ENCODE measurements at regions not wholly inside any gene's neighbourhood (a gene's known extent, or its start where the extent isn't known, plus 50 kb on each side); places are given as distances from the start of the nearest gene placed in this dataset.

DNA sequence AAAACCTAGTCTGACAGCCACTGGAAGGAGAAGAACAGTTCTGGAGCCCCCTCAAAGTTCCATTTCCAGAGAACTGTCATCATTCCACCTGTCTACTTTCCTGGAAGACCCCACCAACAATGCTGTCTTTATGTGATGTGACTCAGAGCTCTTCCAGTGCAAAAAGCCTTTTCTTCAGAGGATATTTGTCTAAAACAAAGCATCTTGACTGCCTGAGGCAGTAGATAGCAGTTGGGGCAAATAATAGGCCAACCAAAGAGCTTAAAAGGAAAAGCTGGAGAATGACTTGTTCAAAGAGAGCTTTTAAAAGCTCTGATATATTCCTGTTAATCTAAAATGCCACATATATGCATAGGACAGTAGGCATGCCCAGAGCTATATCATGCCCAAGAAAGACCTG is 62.6 kb downstream of the MIS18A start:
- no peak for ATAC-seq
- H3K27ac Mint-ChIP-seq: no peak overlapping the region
- DNase-seq (ENCODE audit: low spot score in 2 of 2): no peak
- H3K36me3 Mint-ChIP-seq: peaks cover 12 to 22% of the 10 kb centered on the region in 2 donors
- peaks cover 7 to 8% of the 10 kb centered on the region in 2 donors for H3K9me3 Mint-ChIP-seq

GRCh38 chr21:32215306-32215685 is 63.6 kb downstream of the MIS18A start:
- DNase-seq (ENCODE audit: low spot score in 2 of 2) (no peak), ATAC-seq (no peak)
- no peaks in the 10 kb centered on the region for H3K9me3 Mint-ChIP-seq
- no peak overlapping the region for H3K27ac Mint-ChIP-seq
- peaks cover 4 to 12% of the 10 kb centered on the region in 2 donors for H3K36me3 Mint-ChIP-seq

GRCh38 chr21:32214654-32215305 is 64.1 kb downstream of the MIS18A start:
- DNase-seq (ENCODE audit: low spot score in 2 of 2) (no peak), ATAC-seq (no peak)
- no peak overlapping the region for H3K27ac Mint-ChIP-seq
- H3K36me3 Mint-ChIP-seq: peaks cover 0 to 7% of the 10 kb centered on the region in 2 donors
- H3K9me3 Mint-ChIP-seq: no peaks in the 10 kb centered on the region

DNA sequence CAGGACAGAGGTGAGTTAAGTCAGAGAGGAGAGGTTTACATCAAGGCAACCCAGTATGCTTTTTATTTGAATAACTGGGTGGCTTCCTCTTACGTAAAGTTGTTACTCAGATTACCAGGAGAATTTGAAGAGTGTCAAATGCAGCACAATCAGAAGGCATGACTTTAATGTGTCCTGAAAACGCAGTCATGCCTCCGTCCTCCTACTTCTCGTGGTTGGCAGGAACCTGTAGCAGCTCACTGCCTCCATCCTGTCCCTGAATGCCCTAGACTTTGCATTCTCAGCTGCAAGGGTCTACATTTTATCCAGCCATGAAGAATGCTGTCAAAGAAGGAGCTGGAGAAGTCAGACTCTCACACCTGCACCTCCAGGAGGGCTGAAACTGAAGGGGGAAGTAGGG is 66.7 kb downstream of the MIS18A start:
- DNase-seq (ENCODE audit: low spot score in 2 of 2) (no peak), ATAC-seq (no peak)
- Mint-ChIP-seq H3K36me3 (peaks cover 0 to 2% of the 10 kb centered on the region in 2 donors), H3K9me3 (no peaks in the 10 kb centered on the region), H3K27ac (no peak overlapping the region)

GRCh38 chr21:32211306-32211705 is 67.5 kb downstream of the MIS18A start:
- DNase-seq (ENCODE audit: low spot score in 2 of 2) (no peak), ATAC-seq (no peak)
- no peak overlapping the region for H3K27ac Mint-ChIP-seq
- no peaks in the 10 kb centered on the region for H3K36me3 Mint-ChIP-seq
- H3K9me3 Mint-ChIP-seq: no peaks in the 10 kb centered on the region

GRCh38 chr21:32209580-32209979 is 69.3 kb downstream of the MIS18A start:
- Mint-ChIP-seq H3K9me3 (no peaks in the 10 kb centered on the region), H3K36me3 (no peaks in the 10 kb centered on the region), H3K27ac (no peak overlapping the region)
- ATAC-seq (peak in 1 of 2 donors; percentile 58), DNase-seq (ENCODE audit: low spot score in 2 of 2) (no peak)

GRCh38 chr21:32207406-32207716 is 71.5 kb downstream of the MIS18A start:
- no peak for ATAC-seq

GRCh38 chr21:32206631-32207405 is 72.0 kb downstream of the MIS18A start:
- ATAC-seq (no peak), DNase-seq (ENCODE audit: low spot score in 2 of 2) (no peak)
- Mint-ChIP-seq H3K27ac (no peak overlapping the region), H3K9me3 (no peaks in the 10 kb centered on the region), H3K36me3 (no peaks in the 10 kb centered on the region)

More at GRCh38 chr21:32207406-32207716, 71.5 kb downstream of the MIS18A start:
- DNase-seq (ENCODE audit: low spot score in 2 of 2): no peak
- Mint-ChIP-seq H3K27ac (no peak overlapping the region), H3K36me3 (no peaks in the 10 kb centered on the region), H3K9me3 (no peaks in the 10 kb centered on the region)

DNA sequence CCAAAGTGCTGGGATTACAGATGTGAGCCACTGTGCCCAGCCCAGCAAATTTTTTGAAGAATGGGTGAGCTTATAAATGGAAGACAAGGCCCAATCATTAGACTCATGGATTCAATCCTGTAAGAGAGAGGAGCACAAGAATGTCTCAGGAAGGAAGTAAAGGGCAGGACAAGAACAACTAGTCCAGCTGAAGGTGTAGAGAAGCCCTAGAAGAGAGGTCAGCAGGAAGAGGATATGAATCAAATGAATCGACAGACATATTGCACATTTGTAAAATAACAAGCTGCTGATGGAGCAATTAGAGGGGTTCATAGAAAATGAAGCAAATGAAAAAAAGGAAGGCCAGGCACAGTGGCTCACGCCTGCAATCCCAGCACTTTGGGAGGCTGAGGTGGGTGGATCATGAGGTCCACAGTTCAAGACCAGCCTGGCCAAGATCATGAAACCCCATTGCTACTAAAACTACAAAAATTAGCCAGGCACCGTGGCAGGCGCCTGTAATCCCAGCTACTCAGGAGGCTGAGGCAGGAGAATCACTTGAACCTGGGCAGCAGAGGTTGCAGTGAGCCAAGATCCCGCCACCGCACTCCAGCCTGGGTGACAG is 74.9 kb downstream of the MIS18A start:
- H3K36me3 Mint-ChIP-seq: no peaks in the 10 kb centered on the region
- no peak for ATAC-seq

GRCh38 chr21:32200029-32200428 is 78.8 kb downstream of the MIS18A start:
- H3K9me3 Mint-ChIP-seq: no peaks in the 10 kb centered on the region
- H3K27ac Mint-ChIP-seq: no peak overlapping the region
- ATAC-seq (no peak), DNase-seq (ENCODE audit: low spot score in 2 of 2) (no peak)
- H3K36me3 Mint-ChIP-seq: no peaks in the 10 kb centered on the region

More for the DNA sequence above, 74.9 kb downstream of the MIS18A start:
- Mint-ChIP-seq H3K9me3 (no peaks in the 10 kb centered on the region), H3K27ac (no peak overlapping the region)
- DNase-seq (ENCODE audit: low spot score in 2 of 2): no peak

DNA sequence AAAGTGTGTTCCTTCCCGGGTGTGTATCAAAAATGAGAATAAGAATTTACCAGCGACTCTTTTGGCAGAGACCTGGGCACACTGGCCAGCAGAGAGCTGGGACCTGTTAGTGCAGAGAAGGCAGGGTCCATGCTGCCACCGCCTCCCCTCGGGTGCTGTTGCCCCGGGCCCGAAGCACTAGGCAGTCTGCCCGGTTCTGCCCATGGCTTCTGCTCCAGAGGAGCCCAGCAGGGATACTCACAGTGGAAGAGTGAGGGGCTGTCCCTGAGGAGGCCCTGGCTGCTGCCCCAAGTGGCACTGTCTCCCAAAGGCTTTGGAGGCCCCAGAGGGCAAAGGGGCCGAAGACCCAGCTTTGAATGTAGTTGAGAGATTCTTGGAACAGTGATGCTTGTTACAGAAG is 80.5 kb downstream of the MIS18A start:
- ATAC-seq (no peak), DNase-seq (ENCODE audit: low spot score in 2 of 2) (no peak)
- no peak overlapping the region for H3K27ac Mint-ChIP-seq
- H3K36me3 Mint-ChIP-seq: no peaks in the 10 kb centered on the region
- no peaks in the 10 kb centered on the region for H3K9me3 Mint-ChIP-seq

GRCh38 chr21:32197896-32198295 is 81.0 kb downstream of the MIS18A start:
- Mint-ChIP-seq H3K9me3 (no peaks in the 10 kb centered on the region), H3K36me3 (no peaks in the 10 kb centered on the region), H3K27ac (no peak overlapping the region)
- ATAC-seq (no peak), DNase-seq (ENCODE audit: low spot score in 2 of 2) (no peak)

- Mint-ChIP-seq H3K36me3 (no peaks in the 10 kb centered on the region), H3K27ac (no peak overlapping the region), H3K9me3 (no peaks in the 10 kb centered on the region)
- ATAC-seq (no peak), DNase-seq (ENCODE audit: low spot score in 2 of 2) (no peak)
Observed at GRCh38 chr21:32196001-32196400, 82.8 kb downstream of the MIS18A start.

- no peak for ATAC-seq
- Mint-ChIP-seq H3K27ac (no peak overlapping the region), H3K36me3 (no peaks in the 10 kb centered on the region), H3K9me3 (no peaks in the 10 kb centered on the region)
- no peak for DNase-seq (ENCODE audit: low spot score in 2 of 2)
Observed at GRCh38 chr21:32193098-32193465, 85.8 kb downstream of the MIS18A start.

DNA sequence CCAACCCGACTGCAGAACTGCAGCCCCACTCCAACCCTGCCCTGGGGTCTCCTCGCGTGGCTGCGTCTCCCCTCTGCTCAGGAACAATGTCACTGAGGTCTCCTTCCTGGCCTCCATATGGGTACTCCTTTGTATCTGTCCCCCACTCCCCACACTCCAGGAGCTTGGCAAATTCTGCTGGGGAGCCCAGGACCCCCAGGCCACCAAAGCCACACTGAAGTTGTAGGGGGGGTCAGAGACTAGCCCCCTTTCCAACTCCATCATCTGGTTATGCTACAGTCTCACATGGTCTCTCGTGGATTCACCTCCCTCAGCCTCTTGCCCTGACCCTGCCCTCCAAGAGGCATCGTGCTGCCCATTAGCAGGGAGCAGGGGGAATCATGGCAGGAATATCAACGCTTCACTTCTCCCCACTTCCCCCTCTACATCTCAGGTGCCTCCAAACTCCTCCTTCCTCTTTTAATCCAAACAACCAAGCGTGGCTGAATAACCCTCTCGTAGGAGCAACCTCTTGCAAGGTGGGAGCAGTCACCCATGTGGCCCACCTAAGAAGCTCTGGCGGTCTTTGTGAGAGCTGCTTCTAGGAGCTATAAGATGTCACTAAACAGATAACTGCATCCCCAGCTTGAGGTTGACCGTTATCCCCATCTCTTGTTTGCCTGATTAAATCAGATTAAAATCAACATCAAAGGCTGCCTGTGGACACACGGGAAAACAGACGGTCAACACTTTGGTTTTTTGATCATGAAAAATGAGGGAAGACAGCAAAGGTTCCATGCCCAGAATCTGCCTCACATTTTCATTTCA is 86.4 kb downstream of the MIS18A start:
- no peak for DNase-seq (ENCODE audit: low spot score in 2 of 2)
- ATAC-seq: no peak
- H3K27ac Mint-ChIP-seq: no peak overlapping the region
- H3K36me3 Mint-ChIP-seq: no peaks in the 10 kb centered on the region
- no peaks in the 10 kb centered on the region for H3K9me3 Mint-ChIP-seq

GRCh38 chr21:32190493-32191144 is 88.2 kb downstream of the MIS18A start:
- DNase-seq (ENCODE audit: low spot score in 2 of 2): no peak
- no peaks in the 10 kb centered on the region for H3K36me3 Mint-ChIP-seq
- no peak overlapping the region for H3K27ac Mint-ChIP-seq
- H3K9me3 Mint-ChIP-seq: no peaks in the 10 kb centered on the region
- no peak for ATAC-seq
